ENCODE measurements at regions not wholly inside any gene's neighbourhood (a gene's known extent, or its start where the extent isn't known, plus 50 kb on each side); places are given as distances from the start of the nearest gene placed in this dataset.
A peak's percentile ranks its signal among the peaks of the same experiment; 100 is the strongest.
"Not testable (repeated sequence)": the region's sequence is repeated elsewhere in the genome, so short reads cannot be mapped to it uniquely, and the experiment has no call there.

DNA sequence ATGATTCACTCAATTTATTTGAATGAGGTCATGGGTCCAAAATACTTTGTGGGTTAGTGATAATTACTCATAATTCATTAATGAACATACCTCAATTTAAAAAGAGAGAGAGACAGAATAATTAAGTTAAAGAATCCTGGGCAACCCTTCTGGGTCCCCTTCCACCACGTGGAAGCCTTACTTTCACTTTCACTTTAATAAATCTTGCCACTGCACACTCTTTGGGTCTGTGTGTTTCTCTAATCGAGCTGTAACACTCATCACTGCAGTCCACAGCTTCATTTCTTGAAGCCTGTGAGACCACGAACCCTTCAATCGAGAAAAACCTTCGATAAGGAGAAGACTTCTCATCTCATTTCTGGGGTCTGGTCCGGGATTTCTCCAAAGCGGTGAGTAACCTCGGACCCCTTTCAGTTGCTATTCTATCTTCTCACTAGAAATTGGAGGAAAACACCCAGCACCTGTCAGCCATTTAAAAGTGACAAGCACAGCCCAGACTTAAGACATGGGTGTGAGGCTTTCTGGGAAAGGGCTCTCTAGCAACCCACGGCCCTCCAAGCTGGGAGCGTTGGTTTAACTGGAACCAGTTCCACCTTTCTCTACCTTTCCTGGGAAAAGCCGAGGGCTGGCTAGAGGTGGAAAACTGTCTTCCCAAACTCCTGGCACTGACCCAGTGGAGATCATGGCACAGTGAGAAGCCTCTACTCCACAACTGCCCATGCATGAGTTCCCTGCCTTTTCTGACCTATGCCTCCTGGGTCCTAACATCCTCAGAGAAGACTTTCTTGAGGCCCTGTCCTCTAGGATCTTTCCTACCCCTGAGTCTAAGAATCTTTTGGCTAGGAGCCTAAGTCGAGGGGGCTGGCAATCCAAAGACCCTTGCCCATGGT, 148.8 kb upstream of the ATF7IP start:
- no peak for TF ChIP-seq EZH2phosphoT487 (IDR thresholded peaks at IDR 0.05; ENCODE audit: low read depth)
- TF ChIP-seq, protein P1, sequence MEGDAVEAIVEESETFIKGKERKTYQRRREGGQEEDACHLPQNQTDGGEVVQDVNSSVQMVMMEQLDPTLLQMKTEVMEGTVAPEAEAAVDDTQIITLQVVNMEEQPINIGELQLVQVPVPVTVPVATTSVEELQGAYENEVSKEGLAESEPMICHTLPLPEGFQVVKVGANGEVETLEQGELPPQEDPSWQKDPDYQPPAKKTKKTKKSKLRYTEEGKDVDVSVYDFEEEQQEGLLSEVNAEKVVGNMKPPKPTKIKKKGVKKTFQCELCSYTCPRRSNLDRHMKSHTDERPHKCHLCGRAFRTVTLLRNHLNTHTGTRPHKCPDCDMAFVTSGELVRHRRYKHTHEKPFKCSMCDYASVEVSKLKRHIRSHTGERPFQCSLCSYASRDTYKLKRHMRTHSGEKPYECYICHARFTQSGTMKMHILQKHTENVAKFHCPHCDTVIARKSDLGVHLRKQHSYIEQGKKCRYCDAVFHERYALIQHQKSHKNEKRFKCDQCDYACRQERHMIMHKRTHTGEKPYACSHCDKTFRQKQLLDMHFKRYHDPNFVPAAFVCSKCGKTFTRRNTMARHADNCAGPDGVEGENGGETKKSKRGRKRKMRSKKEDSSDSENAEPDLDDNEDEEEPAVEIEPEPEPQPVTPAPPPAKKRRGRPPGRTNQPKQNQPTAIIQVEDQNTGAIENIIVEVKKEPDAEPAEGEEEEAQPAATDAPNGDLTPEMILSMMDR (IDR thresholded peaks at IDR 0.05; ENCODE audit: low read depth, low read length): no peak
- H4K20me1 ChIP-seq (ENCODE audit: insufficient read depth, low read length): no peaks in the 10 kb centered on the region
- peaks cover 23% of the 10 kb centered on the region for H3K9me3 ChIP-seq (ENCODE audit: insufficient read depth, low read length)
- peak overlapping the region; percentile 46 for H3K4me2 ChIP-seq (ENCODE audit: low read length)
- peak overlapping the region; percentile 43 for H3K4me3 ChIP-seq (ENCODE audit: low read length)
- H2AFZ ChIP-seq (ENCODE audit: low read depth, low read length): peak overlapping the region; percentile 55
- peaks cover 11% of the 10 kb centered on the region for H3K36me3 ChIP-seq (replicated peaks; ENCODE audit: low read depth, low read length)
- no peak overlapping the region; the same call in 1 of the 2 replicates for H3K9ac ChIP-seq (ENCODE audit: low read length)
- peaks cover 19% of the 10 kb centered on the region for H3K4me1 ChIP-seq (ENCODE audit: low read length)
- peak overlapping the region; percentile 20; the same call in 1 of the 2 replicates for H3K27ac ChIP-seq (ENCODE audit: low read length)
- H3K79me2 ChIP-seq (ENCODE audit: low read length): no peaks in the 10 kb centered on the region
- no peaks in the 10 kb centered on the region for H3K27me3 ChIP-seq (ENCODE audit: low read depth, low read length)

- Histone ChIP-seq H3K9me3 (ENCODE audit: insufficient read depth, low read length) (peaks cover 26% of the 10 kb centered on the region), H3K27me3 (ENCODE audit: low read depth, low read length) (no peaks in the 10 kb centered on the region), H2AFZ (ENCODE audit: low read depth, low read length) (no peak overlapping the region), H3K27ac (ENCODE audit: low read length) (no peak overlapping the region), H3K36me3 (replicated peaks; ENCODE audit: low read depth, low read length) (peaks cover 14% of the 10 kb centered on the region), H3K4me3 (ENCODE audit: low read length) (no peak overlapping the region), H3K9ac (ENCODE audit: low read length) (no peak overlapping the region), H4K20me1 (ENCODE audit: insufficient read depth, low read length) (no peaks in the 10 kb centered on the region), H3K4me1 (ENCODE audit: low read length) (peaks cover 19% of the 10 kb centered on the region), H3K4me2 (ENCODE audit: low read length) (no peak overlapping the region), H3K79me2 (ENCODE audit: low read length) (no peaks in the 10 kb centered on the region)
- no peak for TF ChIP-seq EZH2phosphoT487 (IDR thresholded peaks at IDR 0.05; ENCODE audit: low read depth)
- TF ChIP-seq, protein P1 (IDR thresholded peaks at IDR 0.05; ENCODE audit: low read depth, low read length): no peak
These were observed 146.3 kb upstream of the ATF7IP start for GRCh38 chr12:14219156-14219555.

DNA sequence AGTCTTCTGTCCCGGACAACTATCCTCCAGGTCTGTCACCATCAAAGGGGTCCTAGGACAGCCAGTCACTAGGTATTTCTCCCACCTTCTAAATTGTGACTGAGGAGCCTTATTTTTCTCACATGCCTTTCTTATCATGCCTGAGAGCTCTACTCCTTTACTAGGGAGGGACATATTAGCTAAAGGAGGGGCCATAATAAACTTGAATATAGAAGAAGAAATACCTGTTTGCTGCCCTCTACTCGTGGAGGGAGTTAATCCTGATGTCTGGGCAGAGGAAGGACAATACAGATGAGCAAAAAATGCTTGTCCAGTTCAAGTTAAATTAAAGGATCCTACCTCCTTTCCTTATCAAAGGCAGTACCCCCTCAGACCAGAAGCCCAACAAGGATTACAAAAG, 145.8 kb upstream of the ATF7IP start:
- H3K27ac ChIP-seq (ENCODE audit: low read length); H3K79me2 ChIP-seq (ENCODE audit: low read length); H3K9ac ChIP-seq (ENCODE audit: low read length); H2AFZ ChIP-seq (ENCODE audit: low read depth, low read length); H3K4me3 ChIP-seq (ENCODE audit: low read length); H3K4me2 ChIP-seq (ENCODE audit: low read length); H4K20me1 ChIP-seq (ENCODE audit: insufficient read depth, low read length); H3K27me3 ChIP-seq (ENCODE audit: low read depth, low read length): not testable (repeated sequence)
- peaks cover 19% of the 10 kb centered on the region for H3K4me1 ChIP-seq (ENCODE audit: low read length)
- peaks cover 14% of the 10 kb centered on the region for H3K36me3 ChIP-seq (replicated peaks; ENCODE audit: low read depth, low read length)
- H3K9me3 ChIP-seq (ENCODE audit: insufficient read depth, low read length): peaks cover 26% of the 10 kb centered on the region

DNA sequence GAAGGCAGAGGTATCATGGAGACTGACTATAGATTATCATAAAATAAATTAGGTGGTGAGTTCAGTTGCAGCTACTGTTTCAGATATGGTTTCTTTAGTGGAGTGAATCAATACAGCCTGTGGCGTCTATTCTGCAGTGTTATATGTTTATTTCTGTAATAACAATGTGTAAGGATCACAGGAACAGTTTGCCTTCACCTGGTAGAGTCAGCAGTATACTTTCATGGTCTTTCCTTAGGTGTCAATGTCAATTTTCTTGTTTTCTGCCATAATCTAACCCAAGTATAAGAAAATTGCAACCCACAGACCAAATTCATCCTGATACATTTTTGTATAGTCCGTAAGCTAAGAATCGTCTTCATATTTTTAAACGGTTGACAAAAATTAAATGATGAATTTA, 140.4 kb upstream of the ATF7IP start:
- Histone ChIP-seq H3K27ac (ENCODE audit: low read length) (no peak overlapping the region), H3K9me3 (ENCODE audit: insufficient read depth, low read length) (peaks cover 21% of the 10 kb centered on the region), H3K79me2 (ENCODE audit: low read length) (no peaks in the 10 kb centered on the region), H2AFZ (ENCODE audit: low read depth, low read length) (no peak overlapping the region), H3K9ac (ENCODE audit: low read length) (no peak overlapping the region), H3K4me2 (ENCODE audit: low read length) (no peak overlapping the region), H3K4me3 (ENCODE audit: low read length) (no peak overlapping the region), H3K27me3 (ENCODE audit: low read depth, low read length) (no peaks in the 10 kb centered on the region), H4K20me1 (ENCODE audit: insufficient read depth, low read length) (no peaks in the 10 kb centered on the region), H3K36me3 (replicated peaks; ENCODE audit: low read depth, low read length) (peaks cover 10% of the 10 kb centered on the region), H3K4me1 (ENCODE audit: low read length) (peaks cover 16% of the 10 kb centered on the region)
- TF ChIP-seq, protein P1 (IDR thresholded peaks at IDR 0.05; ENCODE audit: low read depth, low read length): no peak
- no peak for TF ChIP-seq EZH2phosphoT487 (IDR thresholded peaks at IDR 0.05; ENCODE audit: low read depth)

GRCh38 chr12:14235176-14235575, 130.3 kb upstream of the ATF7IP start:
- H3K79me2 ChIP-seq (ENCODE audit: low read length); H3K27me3 ChIP-seq (ENCODE audit: low read depth, low read length); H3K4me2 ChIP-seq (ENCODE audit: low read length); H2AFZ ChIP-seq (ENCODE audit: low read depth, low read length); H3K36me3 ChIP-seq (replicated peaks; ENCODE audit: low read depth, low read length); H3K9ac ChIP-seq (ENCODE audit: low read length); H3K4me3 ChIP-seq (ENCODE audit: low read length); H4K20me1 ChIP-seq (ENCODE audit: insufficient read depth, low read length); H3K27ac ChIP-seq (ENCODE audit: low read length); H3K9me3 ChIP-seq (ENCODE audit: insufficient read depth, low read length): not testable (repeated sequence)
- H3K4me1 ChIP-seq (ENCODE audit: low read length): peaks cover 16% of the 10 kb centered on the region

- not testable (repeated sequence) for H3K4me3 ChIP-seq (ENCODE audit: low read length)
These were observed 128.8 kb upstream of the ATF7IP start for GRCh38 chr12:14236641-14237040.

More at GRCh38 chr12:14236641-14237040, 128.8 kb upstream of the ATF7IP start:
- H3K4me1 ChIP-seq (ENCODE audit: low read length): peaks cover 27% of the 10 kb centered on the region
- H3K36me3 ChIP-seq (replicated peaks; ENCODE audit: low read depth, low read length); H3K9ac ChIP-seq (ENCODE audit: low read length); H3K4me2 ChIP-seq (ENCODE audit: low read length); H4K20me1 ChIP-seq (ENCODE audit: insufficient read depth, low read length); H2AFZ ChIP-seq (ENCODE audit: low read depth, low read length); H3K27ac ChIP-seq (ENCODE audit: low read length); H3K79me2 ChIP-seq (ENCODE audit: low read length); H3K9me3 ChIP-seq (ENCODE audit: insufficient read depth, low read length); H3K27me3 ChIP-seq (ENCODE audit: low read depth, low read length): not testable (repeated sequence)

All from OCI-LY3 (cell line).